Upper lobe of left lung (tissue), 4 donors: ENCODE measurements at regions not wholly inside any gene's neighbourhood (a gene's known extent, or its start where the extent isn't known, plus 50 kb on each side); places are given as distances from the start of the nearest gene placed in this dataset.

Source experiments
- CTCF ChIP-seq, 6 experiments: fragments of 450-650 bp in 4 of 6; fragments of 200-600 bp in 2 of 6; sonication (generic) in 2 of 6; IDR thresholded peaks; one replicate each; pipeline ENCODE4 v1.5.1; 2016 to 2019; ENCODE audit warnings: antibody characterized with exemption in 6 of 6
- EP300 ChIP-seq, 4 donors: sonication (generic); formaldehyde crosslinking; IDR thresholded peaks; one replicate each; pipeline ENCODE4 v1.5.1; 2017; ENCODE audit warnings: antibody characterized with exemption in 4 of 4, control low read depth in 2 of 4
- POLR2A ChIP-seq, 4 donors: fragments of 450-650 bp; IDR thresholded peaks; one replicate each; pipeline ENCODE4 v1.5.1; 2016 to 2017; ENCODE audit warnings: antibody characterized with exemption in 4 of 4, mild to moderate bottlenecking in 2 of 4
- POLR2AphosphoS5 ChIP-seq, 2 donors: sonication (generic); formaldehyde crosslinking; IDR thresholded peaks; one replicate each; pipeline ENCODE4 v1.5.1; 2017; ENCODE audit warnings: antibody characterized with exemption in 2 of 2

GRCh38 chr17:14428648-14429029 lies 127.8 kb downstream of the HS3ST3B1 start:
- no peak for TF ChIP-seq CTCF (IDR thresholded peaks at IDR 0.05)
- no peak for TF ChIP-seq POLR2A (IDR thresholded peaks at IDR 0.05)
- no peak for TF ChIP-seq POLR2AphosphoS5 (IDR thresholded peaks at IDR 0.05)
- TF ChIP-seq EP300 (IDR thresholded peaks at IDR 0.05) = no peak
